ENCODE measurements at regions not wholly inside any gene's neighbourhood (a gene's known extent, or its start where the extent isn't known, plus 50 kb on each side); places are given as distances from the start of the nearest gene placed in this dataset.

DNA sequence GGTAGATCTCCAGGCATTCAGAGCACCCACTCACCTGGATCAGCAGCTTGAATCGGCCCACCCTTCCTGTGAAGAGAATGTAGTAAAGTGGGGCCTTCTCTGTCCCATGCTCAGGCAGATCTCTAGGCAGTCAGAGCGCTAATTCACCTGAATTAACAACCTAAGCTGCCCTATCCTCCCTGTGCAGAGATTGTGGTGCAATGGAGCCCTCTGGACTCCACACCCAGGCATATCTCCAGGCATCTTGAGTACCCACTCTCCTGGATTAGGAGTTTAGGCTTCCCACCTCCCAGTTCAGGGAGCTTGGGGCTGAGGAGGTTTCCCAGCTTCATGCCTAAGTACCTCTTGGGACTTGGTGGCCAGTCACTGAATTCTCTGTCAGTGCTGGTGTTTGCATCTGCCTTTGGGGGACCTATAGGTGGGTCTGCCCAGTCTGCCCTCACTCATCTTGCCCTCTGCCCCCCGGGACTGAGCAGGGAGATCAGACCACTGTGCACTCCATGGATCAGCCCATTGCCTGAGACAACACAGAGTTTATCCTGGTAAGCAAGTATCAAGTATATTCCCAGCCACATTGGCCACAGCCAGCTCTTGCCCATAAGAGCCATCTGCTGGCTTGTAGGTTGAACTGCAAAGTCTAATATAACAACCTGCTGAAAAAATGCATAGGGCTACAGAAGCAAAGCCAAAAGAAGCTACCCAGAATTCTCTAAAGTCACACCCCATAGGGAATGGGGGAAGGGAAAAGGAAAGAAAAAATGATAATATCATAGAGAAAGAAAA is 372.9 kb downstream of the KLHL13 start:
- Mint-ChIP-seq H3K9me3 (no peaks in the 10 kb centered on the region), H3K27ac (no peak overlapping the region), H3K4me3 (no peak overlapping the region), H3K27me3 (no peaks in the 10 kb centered on the region), H3K4me1 (no peaks in the 10 kb centered on the region)
- DNase-seq (no peak), ATAC-seq (no peak)

- Mint-ChIP-seq H3K4me3 (no peak overlapping the region), H3K9me3 (no peaks in the 10 kb centered on the region), H3K27ac (peak overlapping the region in 1 of 2 donors; percentile 25), H3K4me1 (no peaks in the 10 kb centered on the region), H3K27me3 (no peaks in the 10 kb centered on the region)
- no peak for DNase-seq
- ATAC-seq = no peak
Measured at GRCh38 chrX:117713411-117713810, 403.2 kb downstream of the KLHL13 start.

GRCh38 chrX:117711782-117712181 is 404.8 kb downstream of the KLHL13 start:
- DNase-seq (no peak), ATAC-seq (no peak)
- Mint-ChIP-seq H3K4me3 (no peak overlapping the region), H3K27me3 (no peaks in the 10 kb centered on the region), H3K9me3 (no peaks in the 10 kb centered on the region), H3K27ac (no peak overlapping the region), H3K4me1 (no peaks in the 10 kb centered on the region)

- Mint-ChIP-seq H3K27me3 (no peaks in the 10 kb centered on the region), H3K4me1 (no peaks in the 10 kb centered on the region), H3K9me3 (no peaks in the 10 kb centered on the region), H3K27ac (no peak overlapping the region), H3K4me3 (no peak overlapping the region)
- DNase-seq = no peak
- ATAC-seq = no peak
Measured at GRCh38 chrX:117707948-117708743, 408.5 kb downstream of the KLHL13 start.

DNA sequence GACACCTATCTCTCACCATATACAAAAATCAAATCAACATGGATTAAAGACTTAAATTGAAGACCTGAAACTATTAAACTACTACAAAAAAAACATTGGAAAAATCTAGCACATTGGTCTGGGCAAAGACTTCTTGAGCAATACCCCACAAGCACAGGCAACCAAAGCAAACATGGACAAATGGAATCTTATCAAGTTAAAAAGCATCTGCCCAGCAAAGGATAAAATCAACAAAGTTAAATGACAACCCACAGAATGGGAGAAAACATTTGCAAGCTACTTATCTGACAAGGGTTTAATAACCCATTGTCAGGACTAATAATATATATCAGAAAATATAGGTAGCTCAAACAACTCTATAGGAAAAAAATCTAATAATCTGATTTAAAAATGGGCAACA is 415.6 kb downstream of the KLHL13 start:
- Mint-ChIP-seq H3K9me3 (peaks cover 0 to 4% of the 10 kb centered on the region in 2 donors), H3K27ac (no peak overlapping the region), H3K4me1 (no peaks in the 10 kb centered on the region), H3K27me3 (no peaks in the 10 kb centered on the region), H3K4me3 (no peak overlapping the region)
- DNase-seq (no peak), ATAC-seq (no peak)

DNA sequence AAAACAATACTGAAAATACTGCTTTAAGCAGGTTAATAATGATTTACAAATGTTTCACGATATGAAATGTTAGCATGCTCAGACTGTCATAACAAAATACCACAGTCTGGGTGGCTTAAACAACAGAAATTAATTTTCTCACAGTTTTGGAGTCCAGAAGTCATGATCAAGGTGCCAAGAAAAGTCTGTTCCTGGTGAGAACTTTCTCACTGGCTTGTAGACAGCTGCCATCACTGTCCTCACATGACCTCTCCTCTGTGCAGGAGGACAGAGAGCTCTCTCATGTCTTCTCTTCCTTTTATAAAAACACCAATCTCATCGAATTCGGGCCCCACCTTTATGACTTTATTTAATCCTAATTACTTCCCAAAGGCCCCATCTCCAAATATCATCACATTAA is 426.7 kb downstream of the KLHL13 start:
- Mint-ChIP-seq H3K9me3 (no peaks in the 10 kb centered on the region), H3K27me3 (no peaks in the 10 kb centered on the region), H3K27ac (no peak overlapping the region), H3K4me1 (no peaks in the 10 kb centered on the region), H3K4me3 (no peak overlapping the region)
- ATAC-seq (no peak), DNase-seq (no peak)

DNA sequence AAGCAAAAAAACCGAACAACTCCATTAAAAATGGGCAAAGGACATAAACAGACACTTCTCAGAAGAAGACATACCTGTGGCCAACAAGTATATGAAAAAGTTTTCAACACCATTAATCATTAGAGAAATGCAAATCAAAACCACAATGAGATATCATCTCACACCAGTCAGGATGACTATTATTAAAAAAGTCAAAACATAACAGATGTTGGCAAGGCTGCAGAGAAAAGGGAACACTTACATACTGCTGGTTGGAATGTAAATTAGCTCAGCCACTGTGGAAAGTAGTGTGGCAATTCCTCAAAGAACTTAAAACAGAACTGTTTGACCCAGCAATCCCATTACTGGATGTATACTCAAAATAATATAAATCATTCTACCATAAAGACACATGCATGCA is 436.3 kb downstream of the KLHL13 start:
- DNase-seq (no peak), ATAC-seq (no peak)
- Mint-ChIP-seq H3K27me3 (no peaks in the 10 kb centered on the region), H3K27ac (no peak overlapping the region), H3K4me1 (no peaks in the 10 kb centered on the region), H3K4me3 (no peak overlapping the region), H3K9me3 (peaks cover 0 to 1% of the 10 kb centered on the region in 2 donors)

- Mint-ChIP-seq H3K9me3 (peaks cover 5 to 9% of the 10 kb centered on the region in 2 donors), H3K4me1 (no peaks in the 10 kb centered on the region), H3K4me3 (no peak overlapping the region), H3K27me3 (no peaks in the 10 kb centered on the region), H3K27ac (no peak overlapping the region)
- DNase-seq (no peak), ATAC-seq (no peak)
Measured at GRCh38 chrX:117653396-117653795, 463.2 kb downstream of the KLHL13 start.

GRCh38 chrX:117645639-117646038 is 471.0 kb downstream of the KLHL13 start:
- H3K4me1 Mint-ChIP-seq = no peaks in the 10 kb centered on the region
- no peak overlapping the region for H3K4me3 Mint-ChIP-seq
- no peaks in the 10 kb centered on the region for H3K9me3 Mint-ChIP-seq
- H3K27ac Mint-ChIP-seq = no peak overlapping the region
- ATAC-seq = no peak
- DNase-seq = no peak
- H3K27me3 Mint-ChIP-seq = no peaks in the 10 kb centered on the region

GRCh38 chrX:117641913-117642656 is 474.5 kb downstream of the KLHL13 start:
- ATAC-seq (no peak), DNase-seq (no peak)
- Mint-ChIP-seq H3K27ac (no peak overlapping the region), H3K27me3 (no peaks in the 10 kb centered on the region), H3K9me3 (no peaks in the 10 kb centered on the region), H3K4me3 (no peak overlapping the region), H3K4me1 (no peaks in the 10 kb centered on the region)

DNA sequence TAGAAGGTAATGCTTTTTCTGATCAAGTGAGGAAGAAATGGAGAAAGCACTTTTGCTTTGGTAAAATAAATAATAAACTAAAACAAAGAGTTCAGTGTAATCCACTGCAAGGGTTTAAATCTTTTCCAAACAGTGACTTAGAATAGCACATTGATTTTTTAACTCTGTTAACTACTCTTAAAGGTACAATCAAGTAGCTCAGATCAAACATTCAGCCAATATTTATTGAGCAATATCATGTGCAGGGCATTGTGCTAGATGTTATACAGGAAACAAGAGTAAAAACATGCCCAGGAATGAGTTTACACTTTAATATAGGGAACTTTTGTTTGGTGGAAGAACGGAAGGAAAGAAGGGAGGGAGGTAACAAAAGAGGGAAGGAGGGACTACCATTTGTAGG is 479.8 kb downstream of the KLHL13 start:
- no peaks in the 10 kb centered on the region for H3K9me3 Mint-ChIP-seq
- no peak overlapping the region for H3K27ac Mint-ChIP-seq
- H3K27me3 Mint-ChIP-seq = no peaks in the 10 kb centered on the region
- H3K4me3 Mint-ChIP-seq = no peak overlapping the region
- DNase-seq = no peak
- no peaks in the 10 kb centered on the region for H3K4me1 Mint-ChIP-seq
- ATAC-seq = no peak

DNA sequence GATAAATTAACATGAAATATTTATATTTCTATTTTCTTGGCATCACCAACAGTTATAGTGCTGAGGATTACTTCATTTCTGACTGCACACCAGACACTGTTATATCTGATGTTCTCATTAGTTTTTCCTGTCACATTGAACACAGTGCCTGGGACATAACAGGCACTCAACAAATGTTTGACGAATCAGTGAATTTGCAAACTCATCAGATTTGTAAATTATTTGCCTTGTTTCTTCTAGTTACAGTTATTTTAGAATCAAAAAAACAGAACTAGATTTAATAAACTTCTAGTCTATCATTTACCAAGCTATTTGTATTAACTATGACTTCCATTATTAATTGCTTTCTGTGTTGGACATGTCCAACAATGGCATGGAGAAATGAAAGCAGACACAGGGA is 483.3 kb downstream of the KLHL13 start:
- no peak for ATAC-seq

GRCh38 chrX:117628381-117628780 is 488.2 kb downstream of the KLHL13 start:
- Mint-ChIP-seq H3K27ac (no peak overlapping the region), H3K4me1 (no peaks in the 10 kb centered on the region), H3K9me3 (no peaks in the 10 kb centered on the region), H3K4me3 (no peak overlapping the region), H3K27me3 (no peaks in the 10 kb centered on the region)
- ATAC-seq = no peak
- DNase-seq = no peak

More for the DNA sequence above, 483.3 kb downstream of the KLHL13 start:
- no peak overlapping the region for H3K27ac Mint-ChIP-seq
- no peaks in the 10 kb centered on the region for H3K27me3 Mint-ChIP-seq
- H3K4me1 Mint-ChIP-seq = no peaks in the 10 kb centered on the region
- DNase-seq = no peak
- H3K9me3 Mint-ChIP-seq = no peaks in the 10 kb centered on the region
- no peak overlapping the region for H3K4me3 Mint-ChIP-seq

DNA sequence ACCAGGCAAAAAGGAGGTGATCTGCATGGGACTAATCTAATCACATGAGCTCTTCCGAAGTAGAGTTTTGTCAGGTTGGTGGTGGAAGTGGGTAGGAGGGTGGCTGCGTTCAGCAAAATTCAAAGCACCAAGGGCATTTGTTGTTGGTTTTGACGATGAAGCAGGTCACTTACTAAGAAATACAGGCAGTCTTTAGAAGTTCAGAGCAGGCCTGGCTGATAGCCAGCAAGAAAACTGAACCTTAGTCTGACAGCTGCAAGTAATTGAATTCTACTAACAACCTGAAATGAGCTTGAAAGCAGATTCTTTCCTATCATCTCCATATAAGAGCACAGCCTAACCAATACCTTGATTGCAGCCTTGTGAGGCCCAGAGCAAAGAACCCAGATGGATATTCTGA is 505.8 kb downstream of the KLHL13 start:
- no peak overlapping the region for H3K4me3 Mint-ChIP-seq
- no peaks in the 10 kb centered on the region for H3K27me3 Mint-ChIP-seq
- no peak overlapping the region for H3K27ac Mint-ChIP-seq
- H3K4me1 Mint-ChIP-seq = no peaks in the 10 kb centered on the region
- ATAC-seq (no peak), DNase-seq (no peak)
- H3K9me3 Mint-ChIP-seq = no peaks in the 10 kb centered on the region

- Mint-ChIP-seq H3K9me3 (no peaks in the 10 kb centered on the region), H3K4me1 (no peaks in the 10 kb centered on the region), H3K27ac (no peak overlapping the region), H3K4me3 (no peak overlapping the region), H3K27me3 (no peaks in the 10 kb centered on the region)
- DNase-seq (no peak), ATAC-seq (no peak)
Measured at GRCh38 chrX:117610049-117610448, 506.6 kb downstream of the KLHL13 start.

DNA sequence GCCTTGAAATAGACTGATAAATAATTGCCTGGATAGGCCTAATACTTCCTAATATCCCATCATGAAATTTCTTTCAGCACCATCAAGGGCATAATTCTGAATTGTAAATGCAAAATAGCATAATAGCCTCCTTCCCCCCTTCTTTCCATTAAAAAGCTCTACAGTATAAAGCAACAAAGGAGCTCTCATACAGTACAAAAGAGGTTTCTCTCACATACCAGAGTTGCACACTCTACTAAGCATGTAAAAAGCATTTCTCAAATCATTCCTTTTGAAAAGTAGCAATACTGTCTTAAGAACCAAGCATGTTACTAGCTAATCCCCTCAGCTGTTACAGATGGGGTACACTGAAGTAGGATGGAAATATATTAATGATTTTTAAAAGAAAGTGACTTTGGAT is 509.0 kb downstream of the KLHL13 start:
- Mint-ChIP-seq H3K27me3 (no peaks in the 10 kb centered on the region), H3K27ac (no peak overlapping the region), H3K9me3 (no peaks in the 10 kb centered on the region), H3K4me1 (no peaks in the 10 kb centered on the region), H3K4me3 (no peak overlapping the region)
- ATAC-seq (no peak), DNase-seq (no peak)
